ENCODE measurements at regions not wholly inside any gene's neighbourhood (a gene's known extent, or its start where the extent isn't known, plus 50 kb on each side); places are given as distances from the start of the nearest gene placed in this dataset.

- no peak for TF ChIP-seq CTCF (IDR thresholded peaks at IDR 0.05)
- no peak for TF ChIP-seq EZH2 (IDR thresholded peaks at IDR 0.05; ENCODE audit: borderline replicate concordance, insufficient read depth, low read depth, low read length, poor library complexity, severe bottlenecking)
Measured at GRCh38 chr1:48069662-48070395, 72.6 kb upstream of the TRABD2B start.
